ENCODE measurements at regions not wholly inside any gene's neighbourhood (a gene's known extent, or its start where the extent isn't known, plus 50 kb on each side); places are given as distances from the start of the nearest gene placed in this dataset.
"Not testable (repeated sequence)": the region's sequence is repeated elsewhere in the genome, so short reads cannot be mapped to it uniquely, and the experiment has no call there.

DNA sequence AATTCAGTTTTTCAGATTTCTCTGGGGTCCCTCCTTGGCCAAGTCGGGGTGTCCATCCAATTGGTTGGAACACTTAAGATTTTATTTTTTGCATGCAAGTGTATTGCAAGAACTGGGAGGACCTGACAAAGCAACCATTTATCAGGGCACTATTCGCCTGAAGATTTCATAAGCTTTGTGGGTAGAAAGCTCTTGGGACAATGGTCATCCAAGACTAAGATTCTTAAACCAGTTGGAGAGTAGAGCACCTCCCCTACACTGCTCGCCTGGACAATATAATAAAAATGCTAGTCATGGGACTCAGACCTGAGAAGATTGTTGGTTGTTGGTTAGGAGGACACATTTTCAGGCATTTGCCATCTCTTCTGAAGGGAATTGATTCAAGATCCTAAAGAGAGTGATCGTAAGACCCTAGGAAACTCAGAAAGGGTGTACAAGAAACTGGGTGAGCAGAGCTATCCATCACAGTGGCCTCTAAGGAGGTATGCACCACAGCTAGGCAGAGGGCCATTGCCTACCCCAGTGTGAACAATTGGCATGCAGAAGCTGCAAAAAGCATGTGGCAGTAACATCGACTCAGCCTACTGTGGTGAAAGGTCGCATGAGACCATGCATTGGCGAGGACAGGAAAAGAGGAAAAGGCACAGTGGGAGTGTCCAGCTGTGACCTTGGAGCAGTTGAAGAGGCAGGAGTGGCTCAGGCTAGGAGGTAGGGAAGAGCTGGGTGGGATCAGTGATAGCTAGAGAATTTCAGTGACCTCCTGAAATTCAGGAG lies 1235.3 kb upstream of the AUTS2 start:
- H3K36me3 ChIP-seq: no peaks in the 10 kb centered on the region
- DNase-seq: peak; percentile 2
- H3K9me3 ChIP-seq: no peaks in the 10 kb centered on the region
- no peak overlapping the region for H3K4me3 ChIP-seq
- no peaks in the 10 kb centered on the region for H3K27me3 ChIP-seq

DNA sequence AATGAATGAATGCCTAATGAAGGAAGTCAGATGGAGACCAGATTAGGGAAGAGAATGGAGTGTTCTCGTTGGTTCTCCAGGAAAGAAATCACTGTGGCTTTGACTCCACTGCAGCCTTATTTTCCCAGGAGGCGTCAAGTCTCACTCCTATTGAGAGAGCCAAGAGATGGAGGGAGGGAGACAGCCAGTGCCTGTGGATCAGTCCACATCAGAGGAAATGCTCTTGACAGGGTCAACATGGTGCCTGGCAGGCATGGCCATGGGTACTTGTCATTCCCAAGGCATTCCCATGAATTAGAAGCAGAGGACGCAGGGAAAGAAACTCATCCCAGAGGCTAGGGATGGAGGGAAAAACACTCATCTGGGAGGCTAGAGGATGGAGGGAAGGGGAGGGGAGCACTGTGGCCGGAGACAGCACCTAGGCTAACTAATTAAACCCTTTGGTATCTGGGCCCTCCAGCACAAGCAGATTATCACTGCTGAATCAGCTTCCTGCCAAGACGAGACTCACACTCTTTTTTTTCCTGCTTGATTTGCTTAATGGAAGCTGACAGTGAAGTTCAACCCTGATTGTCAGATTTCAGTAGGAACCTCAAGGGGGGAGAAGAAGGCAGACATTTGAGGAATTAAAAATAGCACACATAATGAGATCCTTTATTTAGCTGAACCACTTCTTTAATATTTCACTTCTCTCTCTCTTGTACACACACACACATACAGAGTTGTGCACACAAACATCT lies 1233.2 kb upstream of the AUTS2 start:
- Histone ChIP-seq H3K9me3 (no peaks in the 10 kb centered on the region), H3K36me3 (no peaks in the 10 kb centered on the region), H3K27me3 (no peaks in the 10 kb centered on the region), H3K4me3 (no peak overlapping the region)
- no peak for DNase-seq

DNA sequence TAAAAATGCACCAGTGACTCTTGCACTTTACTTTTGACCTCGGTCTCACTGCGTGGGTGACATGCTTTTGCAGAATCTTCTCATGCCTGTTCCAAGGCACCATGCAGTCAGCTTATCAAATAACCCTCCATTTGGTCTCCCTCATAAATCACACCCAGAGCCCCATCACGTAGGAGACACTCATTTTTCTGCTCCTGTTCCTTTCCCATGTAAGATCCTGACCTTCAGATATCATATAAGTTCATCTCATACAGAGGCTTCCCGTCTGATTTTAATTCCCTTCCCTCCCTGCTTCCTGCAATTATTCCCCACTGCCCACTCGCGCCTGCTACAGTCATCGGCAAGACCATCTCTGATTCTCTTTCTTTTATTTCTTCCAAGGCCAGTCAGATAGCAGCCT lies 1226.3 kb upstream of the AUTS2 start:
- Histone ChIP-seq H3K36me3 (no peaks in the 10 kb centered on the region), H3K27me3 (no peaks in the 10 kb centered on the region), H3K4me3 (no peak overlapping the region), H3K9me3 (no peaks in the 10 kb centered on the region)
- no peak for DNase-seq

DNA sequence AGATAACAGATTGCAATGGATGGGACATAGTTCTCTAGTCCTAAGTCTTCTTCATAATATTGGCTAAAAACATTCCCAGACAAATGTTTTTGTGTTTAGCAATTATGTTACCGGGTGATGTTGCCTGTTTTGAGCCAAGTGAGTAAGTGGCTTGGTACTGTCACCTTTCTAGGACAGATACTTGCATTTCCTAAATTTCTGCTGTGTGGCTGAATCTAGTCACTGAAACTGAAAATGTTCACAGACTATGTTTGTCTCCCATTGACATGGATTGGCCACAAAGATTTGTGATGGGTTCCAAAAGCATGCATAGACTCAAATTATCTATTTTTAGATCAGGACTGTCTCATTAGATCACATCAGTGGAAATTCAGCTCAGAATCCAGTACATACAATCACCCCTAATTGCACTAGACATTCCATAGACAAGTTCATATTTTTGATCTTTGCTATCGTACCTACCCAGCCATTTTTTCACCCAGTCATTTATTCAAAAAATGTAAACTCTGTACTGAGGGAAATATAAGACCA lies 1222.1 kb upstream of the AUTS2 start:
- no peaks in the 10 kb centered on the region for H3K27me3 ChIP-seq
- no peak for DNase-seq
- H3K4me3 ChIP-seq: no peak overlapping the region
- no peaks in the 10 kb centered on the region for H3K9me3 ChIP-seq
- H3K36me3 ChIP-seq: no peaks in the 10 kb centered on the region

DNA sequence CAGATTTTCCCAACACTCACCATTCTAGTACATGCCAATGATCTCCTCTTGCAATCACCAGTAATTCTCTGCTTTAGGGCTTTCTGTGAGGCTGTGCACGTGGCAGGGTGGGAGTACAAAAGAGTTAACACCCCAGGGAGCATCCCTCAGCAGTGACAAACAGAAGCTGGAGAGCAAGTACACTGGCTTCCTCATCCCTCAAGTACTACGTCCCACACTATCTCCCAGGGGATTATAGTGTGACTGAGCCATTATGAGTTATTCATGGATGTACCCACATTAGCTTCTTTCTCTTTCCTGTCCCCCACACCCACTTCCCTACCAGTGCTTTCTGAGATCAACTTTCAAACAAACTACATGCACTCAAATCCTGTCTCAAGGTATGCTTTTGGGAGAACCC lies 1216.5 kb upstream of the AUTS2 start:
- no peaks in the 10 kb centered on the region for H3K27me3 ChIP-seq
- DNase-seq: no peak
- no peak overlapping the region for H3K4me3 ChIP-seq
- no peaks in the 10 kb centered on the region for H3K9me3 ChIP-seq
- H3K36me3 ChIP-seq: no peaks in the 10 kb centered on the region

DNA sequence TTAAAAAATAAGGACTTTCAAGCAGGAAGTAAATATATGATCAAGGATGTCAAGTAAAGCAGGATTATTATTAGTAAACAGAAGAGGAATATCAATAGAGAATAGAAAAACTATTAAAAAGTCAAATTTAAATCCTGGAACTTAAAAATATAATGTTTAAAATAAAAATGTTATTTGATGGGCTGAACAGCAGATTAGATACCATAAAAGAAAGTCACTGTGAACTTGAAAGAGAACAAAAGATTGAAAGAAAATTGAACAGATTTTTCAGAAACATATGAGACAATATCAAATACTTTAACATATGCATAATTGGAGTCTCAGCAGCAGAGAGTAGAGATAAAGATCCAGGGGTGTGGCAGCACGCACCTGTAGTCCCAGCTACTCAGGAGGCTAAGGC lies 1213.7 kb upstream of the AUTS2 start:
- Histone ChIP-seq H3K36me3 (no peaks in the 10 kb centered on the region), H3K9me3 (no peaks in the 10 kb centered on the region), H3K4me3 (no peak overlapping the region), H3K27me3 (no peaks in the 10 kb centered on the region)
- DNase-seq: no peak

DNA sequence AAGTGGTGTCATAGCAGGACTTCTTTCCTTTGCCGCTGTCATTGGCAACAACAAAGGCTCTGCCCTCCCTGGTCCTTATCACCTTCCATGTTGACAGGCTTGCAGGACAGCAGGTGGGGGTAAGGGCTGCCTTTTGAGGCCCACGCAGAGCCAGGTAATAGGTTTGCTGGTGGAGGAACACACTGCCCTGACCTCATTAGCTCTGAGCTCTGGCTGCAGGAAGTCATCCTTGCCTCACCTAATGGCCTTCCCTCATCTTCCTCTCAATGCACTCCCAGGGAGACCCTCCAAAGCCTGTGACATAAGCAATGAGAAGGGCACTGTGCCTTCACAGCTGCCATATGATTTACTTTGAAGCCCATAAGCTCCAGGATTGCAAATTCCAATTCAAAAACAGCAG lies 1205.2 kb upstream of the AUTS2 start:
- H3K4me3 ChIP-seq: no peak overlapping the region
- no peaks in the 10 kb centered on the region for H3K9me3 ChIP-seq
- no peaks in the 10 kb centered on the region for H3K27me3 ChIP-seq
- DNase-seq: no peak
- H3K36me3 ChIP-seq: no peaks in the 10 kb centered on the region

DNA sequence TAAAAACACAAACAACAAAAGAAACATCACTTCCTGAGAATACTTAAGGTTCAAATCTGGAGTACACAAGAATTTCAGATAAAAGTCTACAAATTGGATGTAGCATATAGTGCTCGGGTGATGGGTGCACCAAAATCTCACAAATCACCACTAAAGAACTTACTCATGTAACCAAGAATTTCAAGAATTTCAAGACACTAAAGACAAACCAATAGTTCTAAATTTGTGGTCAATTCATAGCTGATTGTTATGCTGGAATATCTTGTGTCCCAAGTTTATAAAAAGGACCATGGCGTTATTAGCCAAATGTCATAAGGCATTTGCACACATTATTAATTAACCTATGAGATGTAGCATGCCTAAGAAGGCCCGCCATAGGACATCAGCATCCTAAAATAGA lies 1204.1 kb upstream of the AUTS2 start:
- Histone ChIP-seq H3K36me3 (no peaks in the 10 kb centered on the region), H3K4me3 (no peak overlapping the region), H3K27me3 (no peaks in the 10 kb centered on the region), H3K9me3 (no peaks in the 10 kb centered on the region)
- no peak for DNase-seq

DNA sequence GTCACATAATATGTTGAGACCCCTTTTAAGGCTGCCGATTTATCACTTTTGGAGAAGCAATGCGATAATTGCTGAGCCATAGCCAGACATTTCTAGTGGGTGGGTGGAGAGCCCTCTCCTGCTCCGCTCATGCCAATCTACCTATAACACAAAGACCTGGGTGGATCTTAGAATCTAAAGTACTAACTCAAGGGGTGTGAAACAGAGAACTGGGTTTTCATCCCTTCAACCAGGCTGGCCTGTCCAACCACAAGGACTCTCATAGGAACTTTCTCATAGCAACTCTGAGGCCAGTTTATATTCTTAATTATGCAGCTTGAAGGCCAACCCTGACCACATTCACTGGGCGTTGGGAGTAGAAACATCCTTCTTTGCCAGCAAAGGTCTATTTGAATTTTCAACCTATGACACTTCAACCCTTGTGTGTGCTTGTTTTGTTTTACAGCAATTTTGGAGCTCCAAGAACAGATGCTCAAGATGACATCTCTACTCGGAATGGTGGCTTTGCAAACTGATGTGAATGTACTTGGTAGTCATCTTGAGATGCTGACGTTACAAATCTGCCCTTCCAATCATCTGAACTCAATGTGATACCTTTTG lies 1198.2 kb upstream of the AUTS2 start:
- Histone ChIP-seq H3K36me3 (no peaks in the 10 kb centered on the region), H3K27me3 (no peaks in the 10 kb centered on the region), H3K4me3 (no peak overlapping the region), H3K9me3 (no peaks in the 10 kb centered on the region)
- DNase-seq: no peak

DNA sequence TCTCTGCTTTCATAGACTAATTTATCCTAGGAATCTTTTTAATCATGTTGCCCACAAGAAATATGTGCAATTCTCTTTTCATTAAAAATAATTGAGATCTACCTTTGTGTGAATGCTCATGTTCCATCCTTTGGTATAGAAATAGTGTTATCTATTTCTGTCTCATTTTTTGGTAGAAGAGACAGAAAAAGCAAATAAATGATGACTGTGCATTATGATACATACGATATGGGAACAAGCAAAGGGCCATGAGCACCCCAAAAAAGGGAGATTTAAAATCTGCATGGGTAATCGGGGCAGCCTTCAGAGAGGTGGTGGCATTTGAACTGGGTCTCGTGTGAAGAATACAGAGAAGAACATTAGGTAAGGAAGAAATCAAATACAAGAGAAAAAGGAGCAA lies 1197.5 kb upstream of the AUTS2 start:
- H3K36me3 ChIP-seq: no peaks in the 10 kb centered on the region
- H3K4me3 ChIP-seq: no peak overlapping the region
- no peaks in the 10 kb centered on the region for H3K27me3 ChIP-seq
- no peak for DNase-seq
- no peaks in the 10 kb centered on the region for H3K9me3 ChIP-seq

DNA sequence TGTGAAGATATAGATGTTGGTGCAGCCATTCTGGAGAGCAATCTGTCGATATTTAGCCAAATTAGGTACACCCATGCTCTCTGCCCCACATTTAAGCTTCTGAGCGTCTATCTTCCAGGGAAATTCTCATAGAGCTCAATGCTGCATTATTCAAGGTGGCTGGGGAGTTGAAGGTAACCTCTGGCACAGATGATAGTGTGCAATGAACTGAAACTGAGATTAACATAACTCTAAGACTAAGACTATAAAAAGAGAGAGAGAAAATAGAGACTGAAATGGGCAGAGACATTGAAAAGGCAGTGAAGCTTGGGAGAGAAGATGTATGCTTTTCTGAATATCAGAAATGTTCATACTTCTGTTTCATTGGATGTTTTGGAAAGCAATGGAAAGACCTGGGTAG lies 1197.0 kb upstream of the AUTS2 start:
- Histone ChIP-seq H3K36me3 (no peaks in the 10 kb centered on the region), H3K4me3 (no peak overlapping the region)

DNA sequence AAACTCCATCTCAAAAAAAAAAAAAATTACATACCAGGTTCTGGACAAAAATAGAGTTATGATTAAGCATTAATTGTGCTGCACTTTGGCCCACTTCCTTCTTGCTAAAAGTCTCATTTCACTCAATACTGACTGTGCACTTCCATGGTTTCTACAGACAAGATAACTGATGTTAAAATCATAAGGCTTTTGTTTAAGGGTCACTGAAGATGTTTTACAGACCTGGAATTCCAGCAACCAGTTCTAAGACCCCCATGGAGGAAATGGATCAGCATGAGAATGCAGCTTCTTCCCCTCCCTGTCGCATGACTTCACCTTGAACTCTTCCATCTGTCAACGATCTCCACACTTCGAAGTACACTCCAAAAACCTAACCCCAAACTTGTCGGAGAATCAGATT lies 1191.8 kb upstream of the AUTS2 start:
- Histone ChIP-seq H3K4me3 (no peak overlapping the region), H3K9me3 (no peaks in the 10 kb centered on the region), H3K27me3 (no peaks in the 10 kb centered on the region), H3K36me3 (no peaks in the 10 kb centered on the region)
- DNase-seq: no peak

More for the DNA sequence above, 1197.0 kb upstream of the AUTS2 start:
- no peaks in the 10 kb centered on the region for H3K9me3 ChIP-seq
- H3K27me3 ChIP-seq: no peaks in the 10 kb centered on the region
- DNase-seq: no peak

DNA sequence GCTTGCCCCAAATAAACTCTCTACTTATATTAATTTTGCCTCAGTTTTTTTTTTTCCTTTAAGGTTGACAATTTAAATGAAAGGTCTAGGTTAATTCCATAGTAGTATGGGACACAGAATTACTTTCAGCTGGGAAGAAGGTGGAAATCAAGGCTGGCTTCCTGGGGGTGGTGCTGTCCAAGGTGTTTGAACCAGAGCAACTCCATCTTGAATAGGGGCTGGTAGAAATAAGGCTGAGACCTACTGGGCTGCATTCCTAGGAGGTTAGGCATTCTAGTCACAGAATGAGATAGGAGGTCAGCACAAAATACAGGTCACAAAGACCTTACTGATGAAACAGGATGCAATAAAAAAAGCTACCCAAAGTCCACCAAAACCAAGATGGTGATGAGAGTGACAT lies 1190.8 kb upstream of the AUTS2 start:
- Histone ChIP-seq H3K27me3 (no peaks in the 10 kb centered on the region), H3K9me3 (no peaks in the 10 kb centered on the region), H3K4me3 (no peak overlapping the region), H3K36me3 (no peaks in the 10 kb centered on the region)
- no peak for DNase-seq

DNA sequence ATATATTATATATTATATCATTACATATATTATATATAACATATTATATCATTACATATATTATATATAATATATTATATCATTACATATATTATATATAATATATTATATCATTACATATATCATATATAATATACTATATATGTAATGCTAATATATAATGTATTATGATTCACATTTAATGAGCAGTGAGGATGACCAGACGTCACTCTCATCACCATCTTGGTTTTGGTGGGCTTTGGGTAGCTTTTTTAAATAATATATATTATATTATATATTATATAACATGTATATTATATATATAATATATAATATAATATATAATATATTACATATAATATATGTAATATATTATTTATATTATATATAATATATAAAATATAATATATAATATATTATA lies 1189.4 kb upstream of the AUTS2 start:
- Histone ChIP-seq H3K9me3 (no peaks in the 10 kb centered on the region), H3K27me3 (no peaks in the 10 kb centered on the region), H3K36me3 (no peaks in the 10 kb centered on the region), H3K4me3 (no peak overlapping the region)
- DNase-seq: no peak

DNA sequence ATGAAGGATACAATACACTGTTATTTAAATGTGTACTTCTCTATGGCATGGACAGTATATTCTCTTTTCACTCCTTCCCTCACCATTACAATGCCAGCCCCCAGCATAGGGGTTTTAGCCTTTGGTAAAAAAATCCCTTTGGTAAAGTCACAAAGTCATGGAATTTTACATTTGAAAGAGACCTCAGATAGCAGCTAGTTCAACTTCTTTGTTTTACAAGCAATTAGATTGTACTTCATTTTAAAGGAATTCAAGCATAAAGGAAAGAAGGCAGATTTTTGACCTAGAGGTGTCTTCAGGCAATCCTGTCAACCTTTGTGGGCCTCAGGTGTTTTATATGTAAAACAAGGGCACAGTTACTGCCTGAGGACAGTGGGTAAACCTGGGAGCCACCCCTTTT lies 1188.4 kb upstream of the AUTS2 start:
- no peak overlapping the region for H3K4me3 ChIP-seq
- H3K9me3 ChIP-seq: no peaks in the 10 kb centered on the region
- H3K36me3 ChIP-seq: no peaks in the 10 kb centered on the region
- DNase-seq: no peak
- H3K27me3 ChIP-seq: no peaks in the 10 kb centered on the region

DNA sequence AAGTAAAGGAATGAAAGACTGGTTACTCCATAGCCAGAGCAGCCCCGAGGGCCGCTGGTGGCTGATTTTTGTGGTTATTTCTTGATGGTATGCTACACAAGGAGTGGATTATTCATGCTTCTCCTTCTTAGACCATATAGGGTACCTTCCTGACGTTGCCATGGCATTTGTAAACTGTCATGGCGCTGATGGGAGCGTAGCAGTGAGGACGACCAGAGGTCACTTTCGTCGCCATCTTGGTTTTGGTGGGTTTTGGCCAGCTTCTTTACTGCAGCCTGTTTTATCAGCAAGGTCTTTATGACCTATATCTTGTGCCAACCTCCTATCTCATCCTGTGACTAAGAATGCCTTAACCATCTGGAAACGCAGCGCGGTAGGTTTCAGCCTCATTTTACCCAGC lies 1187.6 kb upstream of the AUTS2 start:
- not testable (repeated sequence) for H3K27me3 ChIP-seq, H3K9me3 ChIP-seq, H3K36me3 ChIP-seq, DNase-seq, H3K4me3 ChIP-seq

DNA sequence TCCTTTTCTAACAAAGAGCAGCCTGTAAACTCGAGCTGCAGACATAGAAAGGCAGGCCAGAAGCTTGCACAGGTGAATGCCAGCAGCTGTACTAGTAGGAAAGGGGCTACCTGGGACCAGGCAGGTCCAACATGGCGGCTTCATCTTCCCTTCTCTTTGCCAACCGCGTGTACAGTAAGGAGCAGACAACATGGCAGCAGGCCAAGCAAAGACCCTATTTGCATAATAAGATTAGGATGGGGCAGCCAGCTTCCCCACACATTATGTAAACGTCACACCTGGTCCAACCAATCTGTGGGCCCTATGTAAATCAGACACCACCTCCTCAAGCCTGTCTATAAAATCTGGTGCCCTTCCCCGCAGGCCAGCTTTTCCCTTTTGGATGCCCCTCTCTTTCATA lies 1186.5 kb upstream of the AUTS2 start:
- no peak for DNase-seq
- no peaks in the 10 kb centered on the region for H3K27me3 ChIP-seq
- H3K4me3 ChIP-seq: no peak overlapping the region
- H3K36me3 ChIP-seq: no peaks in the 10 kb centered on the region
- H3K9me3 ChIP-seq: no peaks in the 10 kb centered on the region

All from MG63 (cell line).